OCI-M1 (cell line): ENCODE measurements at regions not wholly inside any gene's neighbourhood (a gene's known extent, or its start where the extent isn't known, plus 50 kb on each side); places are given as distances from the start of the nearest gene placed in this dataset.
"Not testable (repeated sequence)": the region's sequence is repeated elsewhere in the genome, so short reads cannot be mapped to it uniquely, and the experiment has no call there.

ENCODE experiments used
- DNase-seq: peaks from one replicate; lab custom pipeline; 2025; lab: John Stamatoyannopoulos, UW

GRCh38 chr16:79895917-79896203, 295.3 kb upstream of the MAF start:
- DNase-seq, result no peak

- DNase-seq, result no peak
Observed at GRCh38 chr16:79895053-79895916, 294.7 kb upstream of the MAF start.

DNA sequence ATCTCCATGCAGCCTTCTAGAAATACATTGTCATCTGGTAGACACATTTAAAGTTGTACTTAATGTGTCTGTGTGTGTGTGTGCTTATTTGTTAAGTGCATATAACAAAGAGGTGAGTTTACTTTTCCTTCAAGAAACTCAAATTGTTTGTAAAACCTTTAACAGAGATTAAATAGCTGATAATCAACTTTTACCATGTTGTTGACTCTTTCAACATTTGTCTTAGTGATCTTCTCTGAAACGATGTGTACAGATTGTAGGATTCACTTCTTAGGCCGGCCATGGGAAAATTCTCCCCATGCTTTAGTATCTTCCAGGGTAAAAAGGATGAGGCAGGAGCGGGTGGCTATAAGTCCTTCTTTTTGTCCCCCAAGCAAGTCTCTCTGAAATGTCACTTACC, 292.9 kb upstream of the MAF start:
- no peak for DNase-seq

- DNase-seq, result no peak
Observed at GRCh38 chr16:79892278-79892677, 291.7 kb upstream of the MAF start.

- DNase-seq, result no peak
Observed at GRCh38 chr16:79891458-79891857, 290.9 kb upstream of the MAF start.

- DNase-seq, result no peak
Observed at GRCh38 chr16:79887541-79888540, 287.3 kb upstream of the MAF start.

DNA sequence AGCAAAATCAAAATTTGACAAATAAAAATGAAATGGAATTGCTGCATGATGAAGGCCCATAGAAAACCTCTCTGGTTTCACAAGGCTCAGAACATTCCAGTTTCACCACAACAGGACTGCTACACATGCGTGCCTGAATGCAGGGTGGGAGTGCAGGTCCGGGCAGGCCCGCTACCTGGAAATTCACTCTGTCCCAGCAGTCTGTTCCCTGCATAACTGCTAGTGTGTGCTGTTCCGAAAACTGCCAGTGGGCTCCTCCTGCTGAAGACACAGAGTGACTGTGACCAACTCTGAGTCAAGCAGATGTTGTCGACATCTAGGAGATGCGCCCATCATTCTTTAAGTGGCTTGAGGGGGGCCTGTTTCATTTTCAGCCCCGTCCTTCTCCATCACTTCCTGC, 284.8 kb upstream of the MAF start:
- no peak for DNase-seq

- no peak for DNase-seq
Observed at GRCh38 chr16:79883494-79883893, 283.0 kb upstream of the MAF start.

GRCh38 chr16:79882340-79883005, 281.9 kb upstream of the MAF start:
- DNase-seq, result no peak

DNA sequence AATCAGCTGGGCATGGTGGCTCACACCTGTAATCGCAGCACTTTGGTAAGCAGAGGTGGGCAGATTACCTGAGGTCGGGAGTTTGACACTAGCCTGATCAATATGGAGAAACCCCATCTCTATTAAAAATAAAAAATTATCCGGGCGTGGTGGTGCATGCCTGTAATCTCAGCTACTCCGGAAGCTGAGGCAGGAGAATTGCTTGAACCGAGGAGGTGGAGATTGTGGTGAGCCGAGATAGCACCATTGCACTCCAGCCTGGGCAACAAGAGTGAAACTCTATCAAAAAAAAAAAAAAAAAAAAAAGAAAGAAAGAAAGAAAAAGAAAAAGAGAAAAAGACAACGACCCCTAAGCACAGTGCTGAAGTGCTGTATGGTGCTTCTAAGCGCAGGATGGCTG, 280.6 kb upstream of the MAF start:
- DNase-seq, result not testable (repeated sequence)

DNA sequence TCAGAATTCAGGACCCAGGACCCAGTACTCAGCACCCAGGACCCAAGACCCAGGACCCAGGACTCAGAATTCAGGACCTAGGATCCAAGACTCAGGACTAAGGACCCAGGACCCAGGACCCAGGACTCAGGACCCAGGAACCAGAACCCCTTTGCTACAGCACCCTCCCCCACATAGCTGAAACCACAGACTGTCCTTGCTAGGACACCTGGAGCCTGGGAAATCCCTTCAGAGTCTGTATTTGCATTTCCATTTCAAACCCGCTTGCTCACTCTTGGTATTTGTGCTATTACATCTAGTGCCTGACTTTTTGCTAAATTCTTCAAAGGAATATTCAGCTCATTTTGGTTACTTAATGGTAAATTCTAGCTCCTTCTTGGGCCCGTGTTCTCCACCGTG, 275.8 kb upstream of the MAF start:
- no peak for DNase-seq

- DNase-seq, result no peak
Observed at GRCh38 chr16:79874391-79874790, 273.9 kb upstream of the MAF start.

DNA sequence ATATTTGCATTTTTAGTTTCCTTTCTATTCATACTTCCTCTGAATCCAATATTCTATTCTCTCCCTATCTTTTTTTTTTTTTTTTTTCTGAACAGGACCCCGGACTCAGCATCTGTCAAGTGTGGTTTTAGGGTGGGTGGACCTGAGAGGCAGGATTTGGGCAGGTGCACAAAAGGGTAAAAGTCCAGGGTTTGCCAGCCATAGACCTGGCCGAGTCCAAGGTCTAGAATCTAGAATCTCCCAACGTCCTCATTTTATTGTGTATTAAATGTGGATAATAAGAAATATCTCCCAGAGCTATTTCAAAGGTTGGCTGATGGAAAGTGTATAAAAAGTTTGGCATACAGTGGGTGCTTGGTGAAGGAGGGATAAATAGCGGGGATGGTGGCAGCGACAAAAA, 273.3 kb upstream of the MAF start:
- no peak for DNase-seq

DNA sequence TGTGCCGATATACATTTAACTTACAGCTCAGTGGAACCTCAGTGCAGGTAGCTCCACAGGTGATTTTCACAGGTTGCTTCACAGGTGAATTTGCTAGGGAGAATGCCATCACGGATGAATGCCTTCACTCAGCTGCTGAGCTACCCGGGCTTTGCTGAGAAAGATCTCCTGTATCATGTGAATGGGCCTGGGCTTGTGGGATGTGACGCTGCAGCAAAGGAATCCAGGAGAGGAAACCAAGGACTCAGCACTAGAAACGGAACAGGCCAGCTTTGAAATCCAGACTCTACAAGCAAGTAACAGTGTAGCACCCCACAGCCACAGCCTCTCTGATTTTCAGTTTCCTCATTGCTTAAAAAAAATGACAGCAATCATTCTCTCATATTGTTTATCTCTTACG, 271.4 kb upstream of the MAF start:
- DNase-seq, result no peak

DNA sequence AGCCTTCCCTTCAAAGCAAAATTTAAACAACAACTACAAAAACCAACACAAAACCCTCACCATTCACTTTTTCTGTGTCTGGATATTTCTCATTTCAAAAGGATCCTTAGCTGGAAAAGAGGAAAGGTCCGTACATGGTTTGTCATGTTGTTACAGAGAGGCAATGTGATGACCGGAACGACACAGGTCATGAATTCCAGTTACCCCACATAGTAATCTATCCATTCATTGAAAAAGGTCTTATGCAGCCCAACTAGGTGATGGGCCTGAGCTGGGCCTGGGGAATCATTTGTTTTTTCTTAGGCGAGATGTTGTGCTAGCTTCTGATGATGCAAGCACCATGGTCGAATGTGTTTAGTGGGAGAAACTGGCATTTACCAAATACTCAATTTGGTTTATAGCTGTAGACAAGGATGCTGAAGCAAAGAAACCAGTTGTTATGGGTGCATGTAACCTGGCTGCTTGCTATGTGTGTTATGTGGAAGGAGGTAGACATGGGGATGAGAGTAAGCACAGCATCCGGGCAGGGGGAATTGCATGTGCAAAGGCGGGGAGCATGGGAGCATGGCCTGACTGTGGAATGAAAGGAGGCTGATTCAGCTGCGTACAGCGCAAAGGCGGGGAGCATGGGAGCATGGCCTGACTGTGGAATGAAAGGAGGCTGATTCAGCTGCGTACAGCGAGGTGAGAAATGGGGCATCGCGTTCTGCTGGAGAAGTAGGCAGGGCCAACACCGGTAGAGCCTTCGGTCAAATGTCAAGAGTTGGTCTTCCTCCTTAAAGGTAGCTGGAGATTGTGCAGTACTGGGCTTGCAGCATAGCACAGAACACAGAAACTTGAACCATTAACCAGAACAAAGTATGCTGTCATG, 269.7 kb upstream of the MAF start:
- no peak for DNase-seq

DNA sequence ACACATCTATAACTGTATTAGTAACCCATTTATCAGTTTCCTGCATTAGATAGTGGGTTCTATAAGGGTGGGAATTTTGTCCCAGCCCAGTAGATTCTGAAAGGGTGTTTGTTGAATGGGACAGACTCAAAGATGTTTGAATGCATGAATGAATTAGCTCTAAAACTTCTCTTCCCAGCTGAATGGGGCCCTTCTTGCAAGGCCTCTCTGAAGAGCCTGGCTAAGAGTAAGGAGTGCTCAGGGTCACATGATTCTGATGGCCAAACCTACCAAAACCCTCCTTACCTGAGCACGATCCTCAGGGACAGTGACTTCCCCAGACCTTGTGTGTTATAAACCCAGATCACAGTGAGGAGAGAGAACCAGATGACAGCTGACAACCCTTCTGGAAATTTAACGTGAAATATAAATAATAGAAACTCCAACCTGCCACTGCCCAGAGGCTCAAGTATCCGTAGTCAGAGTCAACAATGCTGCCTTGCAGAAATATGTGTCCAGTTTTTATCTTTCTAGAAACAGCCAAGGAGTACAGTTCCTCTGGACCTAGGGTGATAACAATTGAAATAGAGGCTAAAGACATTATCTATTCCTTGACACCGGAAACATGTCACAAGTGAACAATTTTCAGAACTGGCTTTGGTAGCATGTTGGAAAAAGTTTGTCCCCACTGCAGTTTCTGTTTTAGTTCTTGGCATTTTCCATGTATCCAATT, 268.9 kb upstream of the MAF start:
- DNase-seq, result peak; percentile 55

- DNase-seq, result no peak
Observed at GRCh38 chr16:79868841-79869240, 268.3 kb upstream of the MAF start.

GRCh38 chr16:79867425-79867997, 267.0 kb upstream of the MAF start:
- DNase-seq, result no peak

GRCh38 chr16:79865918-79866317, 265.4 kb upstream of the MAF start:
- no peak for DNase-seq

DNA sequence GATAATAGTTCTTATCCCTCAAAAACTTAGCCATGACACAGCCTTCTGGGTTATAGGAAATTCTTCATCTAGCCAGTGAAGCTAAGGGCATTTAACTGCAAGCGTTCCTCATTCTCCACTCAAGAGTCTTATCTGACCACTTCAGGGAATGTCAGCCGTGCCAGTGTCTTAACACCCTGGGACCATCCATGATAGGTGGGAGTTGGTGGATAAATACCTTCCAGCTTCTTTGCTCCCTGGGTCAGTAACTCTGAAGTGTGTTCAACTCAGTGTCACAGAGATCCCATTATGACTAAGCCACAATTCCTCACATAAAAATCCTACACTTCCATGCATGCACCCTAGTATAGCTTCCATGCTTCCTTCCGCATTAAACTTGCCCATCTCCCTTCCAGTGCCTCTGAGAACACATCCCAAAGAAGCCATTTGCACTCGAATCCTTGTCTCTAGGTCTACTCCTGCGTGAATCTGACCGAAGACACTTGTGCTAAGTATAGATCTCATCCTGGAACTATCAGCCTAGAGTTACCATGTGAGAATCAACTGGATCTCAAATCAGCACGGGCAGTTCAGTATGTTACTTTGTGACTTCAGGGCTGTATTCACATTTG, 264.3 kb upstream of the MAF start:
- no peak for DNase-seq
